HepG2 (cell line): ENCODE measurements at regions not wholly inside any gene's neighbourhood (a gene's known extent, or its start where the extent isn't known, plus 50 kb on each side); places are given as distances from the start of the nearest gene placed in this dataset.

Experiments used
- CBX2 ChIP-seq, 2 experiments: fragments of 200-600 bp in 1 of 2; sonication (generic); formaldehyde crosslinking in 1 of 2; IDR thresholded peaks; 2 replicates each; pipeline versions ENCODE4 v1.7.0 to v1.8.1; 2018 to 2022; ENCODE audit warnings: low read depth in 2 of 2, low read length in 1 of 2, mild to moderate bottlenecking in 1 of 2, missing genetic modification reagents in 1 of 2
- CBX5 ChIP-seq: sonication (generic); formaldehyde crosslinking; IDR thresholded peaks from 2 replicates; pipeline ENCODE4 v1.4.0; 2020; ENCODE audit warnings: missing genetic modification reagents, borderline replicate concordance
- CTCF ChIP-seq: sonication (generic); formaldehyde crosslinking; IDR thresholded peaks from 2 replicates; pipeline ENCODE4 v1.5.0; 2020; ENCODE audit warnings: mild to moderate bottlenecking, missing genetic modification reagents, moderate library complexity
- EZH2 ChIP-seq: conservative IDR thresholded peaks from 2 replicates; pipeline ENCODE4 v1.6.1; 2012; ENCODE audit warnings: mild to moderate bottlenecking, low read depth, low read length, moderate library complexity
- GZF1 ChIP-seq: sonication (generic); formaldehyde crosslinking; IDR thresholded peaks from 2 replicates; pipeline ENCODE4 v1.5.1; 2020; ENCODE audit warnings: mild to moderate bottlenecking, missing genetic modification reagents
- NR3C1 ChIP-seq: sonication (generic); formaldehyde crosslinking; IDR thresholded peaks from 2 replicates; pipeline ENCODE4 v1.4.0; 2020; ENCODE audit warnings: missing genetic modification reagents
- POLR2A ChIP-seq, 2 experiments: IDR thresholded peaks; 2 replicates each; pipeline ENCODE4 v1.6.1; 2011; ENCODE audit warnings: low read depth in 2 of 2, low read length in 2 of 2, mild to moderate bottlenecking in 1 of 2, moderate library complexity in 1 of 2; ENCODE audit not compliant: insufficient read depth in 1 of 2
- SP2 ChIP-seq: sonication (generic); formaldehyde crosslinking; IDR thresholded peaks from 2 replicates; pipeline ENCODE4 v1.5.1; 2020; ENCODE audit warnings: mild to moderate bottlenecking, missing genetic modification reagents
- ZFX ChIP-seq: sonication (generic); formaldehyde crosslinking; IDR thresholded peaks from 2 replicates; pipeline ENCODE4 v1.4.0; 2020; ENCODE audit warnings: mild to moderate bottlenecking, low read depth, missing genetic modification reagents, moderate library complexity
- ZNF18 ChIP-seq: sonication (generic); formaldehyde crosslinking; IDR thresholded peaks from 2 replicates; pipeline ENCODE4 v1.8.0; 2022; ENCODE audit warnings: mild to moderate bottlenecking, missing genetic modification reagents; ENCODE audit not compliant: insufficient replicate concordance

DNA sequence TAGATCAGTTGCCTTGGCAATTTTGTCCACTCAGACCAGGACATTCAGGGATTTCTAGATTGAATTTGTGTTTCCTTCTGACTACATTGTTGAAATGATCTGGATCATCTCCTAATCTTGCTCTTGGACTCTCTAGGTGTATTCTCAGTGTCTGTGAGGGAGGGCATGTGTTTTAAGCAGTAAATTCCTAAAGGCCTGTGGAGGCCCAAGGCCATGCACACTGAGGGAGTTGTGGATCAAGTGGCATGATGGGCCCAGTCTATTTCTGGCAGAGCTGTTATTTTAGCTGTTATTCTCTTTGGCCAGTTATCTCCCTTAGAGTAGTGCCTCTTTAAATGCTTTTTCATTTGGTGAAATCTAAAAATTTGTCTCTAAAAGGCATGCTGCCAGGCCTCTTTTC is 144.9 kb downstream of the RPIA start:
- TF ChIP-seq POLR2A (IDR thresholded peaks at IDR 0.05; ENCODE audit: insufficient read depth in 1 of 2, low read depth in 2 of 2, low read length in 2 of 2) (no peak), CBX5 (CRISPR knock-in tag) (no peak), CTCF (CRISPR knock-in tag) (no peak), GZF1 (no peak), EZH2 (no peak), ZNF18 (CRISPR knock-in tag) (no peak), SP2 (CRISPR knock-in tag) (no peak), ZFX (CRISPR knock-in tag) (no peak), NR3C1 (CRISPR knock-in tag) (no peak), CBX2 (IDR thresholded peaks at IDR 0.05; ENCODE audit: low read depth, low read length) (no peak), CBX2 (CRISPR knock-in tag; IDR thresholded peaks at IDR 0.05; ENCODE audit: low read depth) (no peak)
